Stimulated activated CD4-positive, alpha-beta T cell treated with anti-CD3 and anti-CD28 coated beads, TNF-alpha, amount 100 ng/mL, for 48 hours (primary cell): ENCODE measurements at regions not wholly inside any gene's neighbourhood (a gene's known extent, or its start where the extent isn't known, plus 50 kb on each side); places are given as distances from the start of the nearest gene placed in this dataset.
"Not testable (repeated sequence)": the region's sequence is repeated elsewhere in the genome, so short reads cannot be mapped to it uniquely, and the experiment has no call there.

Source experiments
- DNase-seq, 3 donors: peaks; one replicate each; pipeline ENCODE4 v3.0.0-alpha.2; 2020; ENCODE audit warnings: low read depth in 3 of 3

- DNase-seq: no peak
Measured at GRCh38 chr14:44385906-44386305, 121.2 kb downstream of the FSCB start.

- DNase-seq: not testable (repeated sequence)
Measured at GRCh38 chr14:44385296-44385695, 121.8 kb downstream of the FSCB start.

GRCh38 chr14:44384601-44385293 is 122.3 kb downstream of the FSCB start:
- DNase-seq: not testable (repeated sequence)

- no peak for DNase-seq
Measured at GRCh38 chr14:44384093-44384492, 123.0 kb downstream of the FSCB start.

- DNase-seq: no peak
Measured at GRCh38 chr14:44383636-44384035, 123.4 kb downstream of the FSCB start.

- DNase-seq: no peak
Measured at GRCh38 chr14:44379292-44379977, 127.6 kb downstream of the FSCB start.

GRCh38 chr14:44374906-44375305 is 132.2 kb downstream of the FSCB start:
- no peak for DNase-seq

- DNase-seq: no peak
Measured at GRCh38 chr14:44372807-44373489, 134.1 kb downstream of the FSCB start.

GRCh38 chr14:44372231-44372630 is 134.9 kb downstream of the FSCB start:
- no peak for DNase-seq

GRCh38 chr14:44370727-44371126 is 136.4 kb downstream of the FSCB start:
- no peak for DNase-seq

GRCh38 chr14:44369401-44370123 is 137.5 kb downstream of the FSCB start:
- DNase-seq: no peak

GRCh38 chr14:44361083-44361482 is 146.0 kb downstream of the FSCB start:
- no peak for DNase-seq

GRCh38 chr14:44353805-44354204 is 153.3 kb downstream of the FSCB start:
- DNase-seq: no peak

- DNase-seq: no peak
Measured at GRCh38 chr14:44352201-44352600, 154.9 kb downstream of the FSCB start.

GRCh38 chr14:44347316-44347715 is 159.8 kb downstream of the FSCB start:
- no peak for DNase-seq

- DNase-seq: no peak
Measured at GRCh38 chr14:44341116-44341515, 166.0 kb downstream of the FSCB start.

- no peak for DNase-seq
Measured at GRCh38 chr14:44339862-44340261, 167.2 kb downstream of the FSCB start.

GRCh38 chr14:44339231-44339630 is 167.9 kb downstream of the FSCB start:
- no peak for DNase-seq

- no peak for DNase-seq
Measured at GRCh38 chr14:44317441-44317746, 189.7 kb downstream of the FSCB start.

- DNase-seq: peak in 1 of 3 donors; percentile 2
Measured at GRCh38 chr14:44316647-44317440, 190.2 kb downstream of the FSCB start.

- DNase-seq: no peak
Measured at GRCh38 chr14:44309331-44309730, 197.8 kb downstream of the FSCB start.

- no peak for DNase-seq
Measured at GRCh38 chr14:44300916-44301315, 206.2 kb downstream of the FSCB start.
